OCI-LY7 (cell line): ENCODE measurements at regions not wholly inside any gene's neighbourhood (a gene's known extent, or its start where the extent isn't known, plus 50 kb on each side); places are given as distances from the start of the nearest gene placed in this dataset.

Experiments used
- CTCF ChIP-seq: fragments of 200-600 bp; sonication (generic); conservative IDR thresholded peaks from 2 replicates; pipeline ENCODE4 v1.5.1; 2014; ENCODE audit warnings: mild to moderate bottlenecking, antibody characterized with exemption, low read length, moderate library complexity, mixed read lengths
- EZH2phosphoT487 ChIP-seq: fragments of 200-600 bp; sonication (generic); IDR thresholded peaks from 2 replicates; pipeline ENCODE4 v1.6.1; 2018; ENCODE audit warnings: low read depth, borderline replicate concordance, mild to moderate bottlenecking, mixed run types, antibody characterized with exemption, low read length, moderate library complexity, mixed read lengths

DNA sequence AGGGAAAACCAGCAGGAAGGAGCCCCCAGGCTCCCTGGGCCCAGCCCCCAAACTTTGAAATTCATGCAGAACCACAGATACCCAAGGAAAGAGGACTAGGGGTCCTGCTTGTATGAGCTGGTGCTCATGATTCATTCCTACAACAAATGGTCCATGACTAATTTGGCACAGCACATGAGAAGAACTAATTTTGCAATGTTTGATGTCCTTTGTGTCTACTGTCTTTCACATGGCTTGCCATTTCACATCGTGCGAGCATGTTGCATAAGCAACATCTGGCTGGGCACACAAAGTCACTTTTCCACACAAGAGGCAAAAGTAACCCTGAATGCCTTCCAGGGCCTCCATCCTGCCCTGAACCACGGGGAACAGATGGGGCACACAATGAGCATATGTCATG is 149.6 kb upstream of the APCDD1 start:
- TF ChIP-seq CTCF (no peak), EZH2phosphoT487 (no peak)
